HepG2 (cell line): ENCODE measurements at regions not wholly inside any gene's neighbourhood (a gene's known extent, or its start where the extent isn't known, plus 50 kb on each side); places are given as distances from the start of the nearest gene placed in this dataset.

Source experiments
- ATAC-seq: fragments of 200-7000 bp; cut with Tn5 transposase; 3 replicates; pipeline ENCODE4 v1.9.1; 2020; ENCODE audit warnings: mild to moderate bottlenecking, moderate library complexity
- BruUV-seq: library from RNA; stranded (reverse); fragments of 400-500 nt; replicated peaks from 2 replicates; lab custom pipeline; 2021; lab: Mats Ljungman, UMichigan
- CTCF ChIA-PET: fragments of 300-600 bp; formaldehyde crosslinking; extraction: SDS; loops from one replicate; lab custom pipeline; 2021; ENCODE audit warnings: low total read pairs, inconsistent platforms, low intra/inter-chr PET ratio; lab: Yijun Ruan, JAX
- POLR2A ChIA-PET: fragments of 350-600 bp; sonication (Branson Sonifier 250); formaldehyde crosslinking; loops from one replicate; lab custom pipeline; 2020; ENCODE audit warnings: antibody characterized with exemption, inconsistent platforms; lab: Yijun Ruan, JAX
- DNase-seq: peaks from one replicate; pipeline ENCODE4 v3.0.0-alpha.2; 2015; ENCODE audit warnings: low spot score
- FAIRE-seq: peaks from 3 replicates; lab custom pipeline; 2011; peaks lifted over from hg19 to GRCh38; lab: Jason Lieb, UNC
- H2AFZ ChIP-seq: one replicate; pipeline ENCODE4 v1.6.1; 2011; ENCODE audit warnings: low read length, inconsistent platforms
- H3K27ac ChIP-seq: fragments of 300-600 bp; 3 replicates; pipeline ENCODE4 v1.8.0; 2011; ENCODE audit warnings: mixed run types, mild to moderate bottlenecking, mixed read lengths, low read length, inconsistent platforms; ENCODE audit not compliant: insufficient read depth; ENCODE audit errors: extremely low read length
- H3K27me3 ChIP-seq, 2 experiments: fragments of 200-600 bp in 1 of 2; 2 replicates in 1 of 2; 3 replicates in 1 of 2; pipeline versions ENCODE4 v1.6.0 to v1.8.0; 2011; ENCODE audit warnings: low read length in 2 of 2, mild to moderate bottlenecking in 2 of 2, moderate library complexity in 2 of 2, inconsistent platforms in 1 of 2; ENCODE audit not compliant: insufficient read depth in 2 of 2, control insufficient read depth in 1 of 2
- H3K36me3 ChIP-seq, 2 experiments: fragments of 200-600 bp in 1 of 2; replicated peaks in 1 of 2; 2 replicates in 1 of 2; 3 replicates in 1 of 2; pipeline versions ENCODE4 v1.5.1 to v1.8.0; 2011; ENCODE audit warnings: low read length in 2 of 2, inconsistent platforms in 1 of 2; ENCODE audit not compliant: insufficient read depth in 2 of 2, control insufficient read depth in 1 of 2
- H3K4me1 ChIP-seq: 2 replicates; pipeline ENCODE4 v1.5.1; 2012; ENCODE audit warnings: low read length, inconsistent platforms; ENCODE audit not compliant: insufficient read depth
- H3K4me2 ChIP-seq: 2 replicates; pipeline ENCODE4 v1.6.0; 2011; ENCODE audit warnings: low read depth, low read length, inconsistent platforms
- H3K4me3 ChIP-seq, 3 experiments: fragments of 200-600 bp in 1 of 3; sonication (generic), shearing (Covaris generic) in 1 of 3; replicated peaks in 1 of 3; 2 replicates each; pipeline ENCODE4 v1.5.1; 2011 to 2016; ENCODE audit warnings: low read length in 3 of 3, inconsistent platforms in 2 of 3, low read depth in 2 of 3, mild to moderate bottlenecking in 2 of 3, control low read depth in 1 of 3, mixed read lengths in 1 of 3; ENCODE audit not compliant: insufficient read depth in 1 of 3
- H3K79me2 ChIP-seq: one replicate; pipeline ENCODE4 v1.6.1; 2011; ENCODE audit warnings: low read length, inconsistent platforms; ENCODE audit not compliant: insufficient read depth
- H3K9ac ChIP-seq: 2 replicates; pipeline ENCODE4 v1.6.0; 2011; ENCODE audit warnings: mild to moderate bottlenecking, low read depth, low read length, inconsistent platforms; ENCODE audit not compliant: insufficient read depth
- H3K9me3 ChIP-seq: 2 replicates; pipeline ENCODE4 v1.5.1; 2012; ENCODE audit warnings: mild to moderate bottlenecking, low read length
- H4K20me1 ChIP-seq: 2 replicates; pipeline ENCODE4 v1.6.0; 2011; ENCODE audit warnings: inconsistent platforms, mild to moderate bottlenecking, low read length, moderate library complexity; ENCODE audit not compliant: insufficient read depth
- CC2D1A ChIP-seq: sonication (generic); formaldehyde crosslinking; IDR thresholded peaks from 2 replicates; pipeline ENCODE4 v1.8.1; 2023; ENCODE audit warnings: mild to moderate bottlenecking, missing genetic modification reagents
- DMAP1 ChIP-seq: IDR thresholded peaks from 2 replicates; pipeline ENCODE4 v1.6.1; 2016
- IRX3 ChIP-seq: sonication (generic); formaldehyde crosslinking; IDR thresholded peaks from 2 replicates; pipeline ENCODE4 v1.8.1; 2023; ENCODE audit warnings: mild to moderate bottlenecking, low read depth, missing genetic modification reagents, borderline replicate concordance
- ONECUT2 ChIP-seq: sonication (generic); formaldehyde crosslinking; IDR thresholded peaks from 2 replicates; pipeline ENCODE4 v1.4.0; 2020; ENCODE audit warnings: missing genetic modification reagents
- PHF8 ChIP-seq: sonication (generic); formaldehyde crosslinking; IDR thresholded peaks from 2 replicates; pipeline ENCODE4 v1.5.0; 2020; ENCODE audit warnings: missing genetic modification reagents
- ZC3H4 ChIP-seq: sonication (generic); formaldehyde crosslinking; IDR thresholded peaks from 2 replicates; pipeline ENCODE4 v1.4.0; 2020; ENCODE audit warnings: missing genetic modification reagents, borderline replicate concordance
- ZNF468 ChIP-seq: sonication (generic); formaldehyde crosslinking; IDR thresholded peaks from 2 replicates; pipeline ENCODE4 v1.8.0; 2022; ENCODE audit warnings: mild to moderate bottlenecking, moderate library complexity, missing genetic modification reagents
- WGBS: methylation state at CpG from one replicate; pipeline ENCODE4 v1.1.6; 2017; ENCODE audit warnings: low lambda C conversion rate; 5-methylcytosine and 5-hydroxymethylcytosine counted together
- in situ Hi-C: cut with HindIII; loops from 2 replicates; pipeline ENCODE4 v1.10.0; 2017; ENCODE audit warnings: low pct_unique_long_range_greater_than_20kb; ENCODE audit not compliant: extremely low pct_ligation_motif_present
- intact Hi-C: fragments of 100-400 bp; cut with micrococcal nuclease; formaldehyde crosslinking; loops from one replicate; pipeline ENCODE4 v1.10.0; 2022; ENCODE audit not compliant: unreplicated experiment
- TF ChIP-seq, protein P1 (sequence below), 2 experiments: fragments of 450-650 bp in 1 of 2; sonication (generic) in 1 of 2; formaldehyde crosslinking; IDR thresholded peaks; 2 replicates each; pipeline versions ENCODE4 v1.5.0 to v1.8.0; 2020 to 2022; ENCODE audit warnings: mild to moderate bottlenecking in 1 of 2, missing genetic modification reagents in 1 of 2
- TF ChIP-seq, protein P2 (sequence below): sonication (generic); formaldehyde crosslinking; IDR thresholded peaks from 2 replicates; pipeline ENCODE4 v1.5.0; 2020; ENCODE audit warnings: mild to moderate bottlenecking, missing genetic modification reagents

DNA sequence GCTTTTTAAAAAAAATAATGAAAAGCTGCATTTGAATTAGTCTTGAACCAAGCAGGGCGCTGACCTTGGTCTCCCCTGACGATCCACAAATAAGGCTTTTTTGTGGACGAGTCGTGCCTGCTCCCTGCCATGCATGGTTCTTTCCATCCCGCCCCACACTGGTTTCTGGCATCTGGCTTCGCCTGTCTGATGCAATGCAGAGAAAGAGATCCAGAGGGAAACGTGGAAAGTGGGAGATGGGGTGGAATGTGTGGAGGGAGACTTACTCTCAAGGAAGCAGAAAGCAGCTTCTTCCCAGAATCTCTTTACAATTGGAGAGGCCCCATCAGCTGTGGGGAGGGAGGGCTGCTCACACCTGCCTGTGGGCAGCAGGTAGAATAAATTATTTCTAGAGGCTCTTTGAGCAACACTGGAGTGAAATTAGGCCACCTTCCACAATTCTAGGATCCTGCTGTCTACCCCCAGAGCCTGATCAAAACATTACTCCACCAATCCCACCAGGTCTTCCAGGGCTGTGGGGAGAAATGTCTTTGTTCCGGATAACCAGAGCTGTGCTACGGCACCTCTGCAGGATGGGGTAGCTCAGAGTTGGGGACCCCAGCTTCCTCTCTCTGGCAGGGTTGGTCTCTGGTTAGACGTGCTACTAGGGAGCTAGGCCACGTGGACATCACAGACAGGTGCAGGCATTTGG is 183.5 kb downstream of the UQCRFS1 start:
- Histone ChIP-seq H3K4me1 (no peaks in the 10 kb centered on the region), H4K20me1 (no peaks in the 10 kb centered on the region), H3K79me2 (no peaks in the 10 kb centered on the region), H3K9ac (no peak overlapping the region), H3K4me3 (no peak overlapping the region), H2AFZ (no peak overlapping the region), H3K4me2 (no peak overlapping the region), H3K27ac (no peak overlapping the region), H3K27me3 (no peaks in the 10 kb centered on the region), H3K36me3 (no peaks in the 10 kb centered on the region), H3K9me3 (peaks cover 15% of the 10 kb centered on the region)
- intact Hi-C loops (no loop called here), in situ Hi-C loops (no loop called here)
- no peak for DNase-seq
- no peak for ATAC-seq
- ChIA-PET CTCF (no interaction called here), POLR2A (no interaction called here)
- BruUV-seq = no TSS peak
- FAIRE-seq = no peak
- 42% methylated on average over 7 of the region's 11 CpGs for WGBS
- TF ChIP-seq, protein P1, sequence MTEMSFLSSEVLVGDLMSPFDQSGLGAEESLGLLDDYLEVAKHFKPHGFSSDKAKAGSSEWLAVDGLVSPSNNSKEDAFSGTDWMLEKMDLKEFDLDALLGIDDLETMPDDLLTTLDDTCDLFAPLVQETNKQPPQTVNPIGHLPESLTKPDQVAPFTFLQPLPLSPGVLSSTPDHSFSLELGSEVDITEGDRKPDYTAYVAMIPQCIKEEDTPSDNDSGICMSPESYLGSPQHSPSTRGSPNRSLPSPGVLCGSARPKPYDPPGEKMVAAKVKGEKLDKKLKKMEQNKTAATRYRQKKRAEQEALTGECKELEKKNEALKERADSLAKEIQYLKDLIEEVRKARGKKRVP (CRISPR knock-in tag; IDR thresholded peaks at IDR 0.05) = 0 out of 4 replicates have a peak, but pooled peaks of 1 of the 2 experiments have one; percentile 19
- TF ChIP-seq ONECUT2 (no peak), CC2D1A (no peak), IRX3 (CRISPR knock-in tag) (no peak)

DNA sequence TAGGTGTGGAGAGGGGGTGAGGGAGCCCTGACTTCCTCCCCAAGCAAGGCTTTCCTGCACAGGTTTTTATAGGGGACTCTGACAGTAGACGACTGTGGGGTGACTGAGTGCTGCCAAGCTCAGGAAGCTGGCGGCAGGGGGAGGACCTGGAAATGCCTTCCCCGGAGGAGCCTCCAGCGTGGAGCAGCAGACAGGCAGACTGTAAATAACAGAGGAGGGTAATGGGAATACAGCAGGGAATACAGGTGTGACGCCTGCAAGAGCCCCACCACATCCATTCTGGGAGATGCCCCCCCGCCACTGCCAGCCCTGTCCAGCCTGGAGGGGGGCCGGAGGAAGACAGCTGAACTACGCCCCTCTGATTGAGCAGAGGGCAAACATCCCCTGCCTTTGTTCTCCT is 190.4 kb downstream of the UQCRFS1 start:
- in situ Hi-C loops = no loop called here
- intact Hi-C loops = no loop called here
- FAIRE-seq (no peak), ATAC-seq (no peak), DNase-seq (no peak)
- no peak overlapping the region for H3K4me2 ChIP-seq
- CTCF ChIA-PET = no interaction called here
- POLR2A ChIA-PET = no interaction called here
- H3K27me3 ChIP-seq = no peaks in the 10 kb centered on the region; a peak in 1 of 5 replicates
- WGBS = 3% methylated on average over 5 of the region's 8 CpGs
- no peak overlapping the region for H3K9ac ChIP-seq
- no peak overlapping the region for H2AFZ ChIP-seq
- no peak overlapping the region for H3K27ac ChIP-seq
- BruUV-seq = no TSS peak
- no peaks in the 10 kb centered on the region for H3K36me3 ChIP-seq
- no peak overlapping the region for H3K4me3 ChIP-seq
- no peaks in the 10 kb centered on the region for H3K9me3 ChIP-seq
- no peaks in the 10 kb centered on the region for H4K20me1 ChIP-seq
- H3K79me2 ChIP-seq = no peaks in the 10 kb centered on the region
- H3K4me1 ChIP-seq = no peaks in the 10 kb centered on the region
- no peak for TF ChIP-seq ZNF468 (CRISPR knock-in tag)
- TF ChIP-seq PHF8 (CRISPR knock-in tag) = no peak
- TF ChIP-seq, protein P2, sequence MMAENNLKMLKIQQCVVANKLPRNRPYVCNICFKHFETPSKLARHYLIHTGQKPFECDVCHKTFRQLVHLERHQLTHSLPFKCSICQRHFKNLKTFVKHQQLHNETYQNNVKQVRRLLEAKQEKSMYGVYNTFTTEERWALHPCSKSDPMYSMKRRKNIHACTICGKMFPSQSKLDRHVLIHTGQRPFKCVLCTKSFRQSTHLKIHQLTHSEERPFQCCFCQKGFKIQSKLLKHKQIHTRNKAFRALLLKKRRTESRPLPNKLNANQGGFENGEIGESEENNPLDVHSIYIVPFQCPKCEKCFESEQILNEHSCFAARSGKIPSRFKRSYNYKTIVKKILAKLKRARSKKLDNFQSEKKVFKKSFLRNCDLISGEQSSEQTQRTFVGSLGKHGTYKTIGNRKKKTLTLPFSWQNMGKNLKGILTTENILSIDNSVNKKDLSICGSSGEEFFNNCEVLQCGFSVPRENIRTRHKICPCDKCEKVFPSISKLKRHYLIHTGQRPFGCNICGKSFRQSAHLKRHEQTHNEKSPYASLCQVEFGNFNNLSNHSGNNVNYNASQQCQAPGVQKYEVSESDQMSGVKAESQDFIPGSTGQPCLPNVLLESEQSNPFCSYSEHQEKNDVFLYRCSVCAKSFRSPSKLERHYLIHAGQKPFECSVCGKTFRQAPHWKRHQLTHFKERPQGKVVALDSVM = no peak
- no peak for TF ChIP-seq DMAP1
- no peak for TF ChIP-seq ZC3H4 (CRISPR knock-in tag)
